ENCODE measurements at regions not wholly inside any gene's neighbourhood (a gene's known extent, or its start where the extent isn't known, plus 50 kb on each side); places are given as distances from the start of the nearest gene placed in this dataset.

GRCh38 chr4:126136922-126137781, 822.4 kb downstream of the FAT4 start:
- TF ChIP-seq NR3C1 (CRISPR knock-in tag; conservative IDR thresholded peaks at IDR 0.05; ENCODE audit: low read depth) (no peak), FOXP1 (CRISPR knock-in tag; IDR thresholded peaks at IDR 0.05; ENCODE audit: borderline replicate concordance) (no peak), SP1 (CRISPR knock-in tag; conservative IDR thresholded peaks at IDR 0.05) (no peak)
